ENCODE measurements at regions not wholly inside any gene's neighbourhood (a gene's known extent, or its start where the extent isn't known, plus 50 kb on each side); places are given as distances from the start of the nearest gene placed in this dataset.

- DNase-seq = no peak
These were observed 54.5 kb upstream of the C3orf80 start for GRCh38 chr3:160170409-160171370.

GRCh38 chr3:160171813-160172212, 53.4 kb upstream of the C3orf80 start:
- DNase-seq = no peak

GRCh38 chr3:160174621-160175020, 50.6 kb upstream of the C3orf80 start:
- no peak for DNase-seq
